GM12892 (cell line): ENCODE measurements at regions not wholly inside any gene's neighbourhood (a gene's known extent, or its start where the extent isn't known, plus 50 kb on each side); places are given as distances from the start of the nearest gene placed in this dataset.

Experiments used
- POLR2A ChIP-seq: IDR thresholded peaks from 2 replicates; pipeline ENCODE4 v1.6.1; 2011; ENCODE audit warnings: low read depth, low read length, control low read depth
- POLR2AphosphoS5 ChIP-seq: IDR thresholded peaks from 2 replicates; pipeline ENCODE4 v1.6.1; 2011; ENCODE audit warnings: low read depth, low read length, control low read depth

GRCh38 chr9:17906176-17906840 lies 327.4 kb downstream of the SH3GL2 start:
- no peak for TF ChIP-seq POLR2A
- TF ChIP-seq POLR2AphosphoS5, result no peak
